ENCODE measurements at regions not wholly inside any gene's neighbourhood (a gene's known extent, or its start where the extent isn't known, plus 50 kb on each side); places are given as distances from the start of the nearest gene placed in this dataset.

GRCh38 chr18:39994498-39994897 lies 1960.5 kb upstream of the PIK3C3 start:
- DNase-seq: no peak

DNA sequence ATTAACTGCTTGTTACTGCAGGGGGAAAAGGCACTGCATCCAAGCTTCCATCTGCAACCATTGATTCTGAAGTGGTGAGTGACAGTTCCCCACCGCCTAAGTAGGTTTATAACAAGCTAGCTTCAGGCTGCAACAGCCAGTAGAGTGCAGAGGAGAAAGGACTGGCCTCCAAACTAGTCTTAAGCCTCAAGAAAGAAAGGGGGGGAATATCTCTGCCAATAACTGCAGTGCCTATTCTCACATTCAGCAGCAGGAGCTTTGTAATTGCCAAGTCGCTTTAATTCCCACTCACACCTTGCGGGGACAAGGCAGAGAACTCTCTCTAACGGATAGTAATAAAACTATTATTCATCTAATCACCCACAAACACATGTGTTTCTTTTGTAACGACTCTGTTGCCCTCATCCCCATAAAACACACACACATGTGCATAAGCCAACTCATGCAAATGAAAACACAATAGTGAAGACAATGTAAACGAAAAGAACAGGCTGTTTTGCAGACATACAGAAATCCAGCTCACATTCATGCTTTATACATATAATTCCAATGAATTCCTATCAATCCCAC lies 1963.3 kb upstream of the PIK3C3 start:
- DNase-seq: no peak

DNA sequence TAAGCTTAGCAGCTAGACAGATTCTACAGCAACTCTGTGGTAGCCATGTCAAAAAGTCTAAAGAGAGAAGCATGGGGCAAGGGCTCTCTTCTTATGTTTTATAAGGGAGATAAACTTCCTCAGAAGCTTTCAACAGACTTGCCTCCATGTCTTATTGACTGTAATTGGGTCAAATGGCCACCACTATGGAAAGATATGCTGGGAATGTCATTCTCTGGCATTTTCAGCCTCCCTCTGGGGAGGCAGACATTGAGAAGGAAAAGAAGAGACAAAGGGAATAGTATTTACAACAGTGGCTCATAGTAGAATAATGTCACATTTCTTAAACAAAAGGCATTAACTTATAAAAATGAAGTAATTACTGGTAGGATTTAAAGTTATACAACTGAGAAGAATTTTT lies 1964.5 kb upstream of the PIK3C3 start:
- DNase-seq: no peak

GRCh38 chr18:39976771-39977170 lies 1978.3 kb upstream of the PIK3C3 start:
- DNase-seq: no peak

DNA sequence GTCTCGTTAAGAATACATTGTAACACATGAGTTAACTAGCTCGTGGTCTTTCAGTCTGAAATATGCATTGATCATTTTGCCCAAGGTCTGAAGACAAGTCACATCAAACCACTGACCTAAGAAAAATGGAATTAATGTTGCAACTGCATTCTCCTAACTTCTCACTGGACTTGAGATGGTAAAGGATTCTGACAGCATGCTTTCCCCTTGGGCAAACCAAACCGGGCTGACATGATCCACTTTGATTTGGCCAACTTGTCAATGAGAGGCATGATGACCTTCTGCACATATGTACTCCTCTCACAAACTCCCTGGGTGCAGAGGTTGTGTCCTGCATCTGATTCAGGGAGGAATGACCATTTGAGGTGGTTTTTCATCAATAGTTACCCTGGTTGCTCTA lies 1982.5 kb upstream of the PIK3C3 start:
- no peak for DNase-seq

DNA sequence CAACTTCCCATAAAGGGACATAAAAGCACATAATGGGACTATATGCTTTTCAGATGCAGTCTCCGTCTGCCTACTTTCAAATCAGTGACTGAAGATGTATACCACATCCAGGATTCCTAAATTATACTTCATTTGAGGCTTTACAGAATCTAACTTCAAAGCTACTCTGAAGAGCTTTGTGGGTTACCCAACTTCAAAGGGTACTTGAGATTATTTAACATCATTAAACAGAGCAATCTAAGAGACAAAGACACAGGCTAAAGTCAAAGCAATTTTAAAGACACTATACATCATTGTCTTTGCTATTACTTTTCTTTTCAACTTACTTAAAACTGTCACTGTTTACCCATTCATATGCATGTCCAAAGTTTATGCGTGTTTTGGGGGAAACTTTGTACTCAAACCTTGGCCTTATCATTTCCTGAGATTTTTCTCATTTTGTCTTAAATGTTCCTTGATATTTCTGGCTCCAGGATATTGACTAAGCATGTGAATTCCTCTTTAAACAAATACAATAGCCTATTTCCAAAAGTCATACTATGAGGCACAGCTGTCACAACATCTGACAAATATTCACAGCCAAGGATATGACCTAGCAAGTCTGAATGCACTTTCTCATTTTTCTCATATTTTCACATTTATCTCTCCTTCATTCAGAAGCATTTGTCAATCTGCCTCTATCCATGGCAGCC lies 1985.1 kb upstream of the PIK3C3 start:
- DNase-seq: no peak

- DNase-seq: no peak
These were observed 1988.8 kb upstream of the PIK3C3 start for GRCh38 chr18:39966275-39966674.

- DNase-seq: no peak
These were observed 1992.5 kb upstream of the PIK3C3 start for GRCh38 chr18:39962546-39962945.

DNA sequence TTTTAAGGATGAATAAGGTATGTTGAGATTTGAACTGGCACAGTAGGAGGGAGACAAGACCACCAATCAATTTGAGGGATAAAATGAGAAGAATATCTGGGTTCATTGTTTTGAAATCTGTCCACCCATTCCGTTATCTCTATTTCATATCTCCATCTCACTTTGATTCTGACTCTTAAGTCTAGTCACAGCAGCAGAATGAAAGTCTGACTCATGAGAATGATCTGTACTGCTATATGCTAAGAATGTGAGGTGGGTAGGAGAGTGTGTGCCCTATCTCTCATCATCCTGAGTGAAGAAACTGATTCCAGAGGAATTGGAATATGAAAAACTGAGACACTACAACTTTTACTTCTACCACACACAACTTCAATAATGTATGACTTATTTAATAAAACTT lies 1994.5 kb upstream of the PIK3C3 start:
- DNase-seq: no peak

DNA sequence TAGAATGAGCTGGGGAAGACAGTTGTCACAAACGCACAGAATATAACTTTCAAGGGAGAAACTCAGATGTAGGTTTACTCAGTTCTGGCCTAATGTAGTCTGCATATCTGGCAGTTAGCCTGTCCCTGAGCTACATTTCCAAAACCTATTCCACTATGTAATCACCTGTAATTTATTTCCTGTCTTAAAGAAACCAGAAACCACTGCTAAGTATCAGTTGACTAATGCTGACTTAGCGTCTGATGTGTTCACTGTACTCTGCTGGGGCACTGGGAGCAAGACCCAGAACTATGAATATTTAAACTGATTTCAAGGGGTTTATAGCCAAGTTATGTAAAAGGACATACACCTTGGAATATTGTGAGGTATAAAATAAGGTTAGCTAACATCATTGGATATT lies 1995.2 kb upstream of the PIK3C3 start:
- DNase-seq: no peak

- no peak for DNase-seq
These were observed 1996.2 kb upstream of the PIK3C3 start for GRCh38 chr18:39958876-39959275.

GRCh38 chr18:39952816-39953215 lies 2002.2 kb upstream of the PIK3C3 start:
- DNase-seq: no peak

DNA sequence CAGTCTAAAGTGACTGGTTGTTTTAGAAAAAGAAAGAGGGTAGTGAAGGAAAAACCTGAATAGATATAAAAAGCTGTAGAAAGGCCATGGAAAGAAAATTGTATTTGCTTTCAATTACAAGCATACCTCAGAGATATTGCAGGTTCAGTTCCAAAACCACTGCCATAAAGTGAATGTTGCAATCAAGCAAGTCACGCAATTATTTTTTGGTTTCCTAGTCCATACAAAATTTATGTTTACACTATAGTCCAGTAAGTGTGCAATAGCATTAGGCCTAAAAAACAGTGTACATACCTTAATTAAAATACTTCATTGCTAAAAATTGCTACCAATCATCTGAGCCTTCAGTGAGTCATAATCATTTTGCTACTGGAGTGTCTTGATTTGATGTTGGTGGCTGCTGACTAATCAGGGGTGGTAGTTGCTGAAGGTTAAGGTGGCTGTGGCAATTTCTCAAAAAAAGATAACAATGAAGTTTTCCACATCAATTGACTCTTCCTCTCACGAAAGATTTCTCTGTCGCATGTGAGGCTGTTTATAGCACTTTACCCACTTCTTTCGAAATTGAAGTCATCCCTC lies 2003.8 kb upstream of the PIK3C3 start:
- DNase-seq: no peak

- DNase-seq: peak; percentile 24
These were observed 2008.4 kb upstream of the PIK3C3 start for GRCh38 chr18:39946623-39947061.

- DNase-seq: no peak
These were observed 2010.0 kb upstream of the PIK3C3 start for GRCh38 chr18:39945076-39945475.

DNA sequence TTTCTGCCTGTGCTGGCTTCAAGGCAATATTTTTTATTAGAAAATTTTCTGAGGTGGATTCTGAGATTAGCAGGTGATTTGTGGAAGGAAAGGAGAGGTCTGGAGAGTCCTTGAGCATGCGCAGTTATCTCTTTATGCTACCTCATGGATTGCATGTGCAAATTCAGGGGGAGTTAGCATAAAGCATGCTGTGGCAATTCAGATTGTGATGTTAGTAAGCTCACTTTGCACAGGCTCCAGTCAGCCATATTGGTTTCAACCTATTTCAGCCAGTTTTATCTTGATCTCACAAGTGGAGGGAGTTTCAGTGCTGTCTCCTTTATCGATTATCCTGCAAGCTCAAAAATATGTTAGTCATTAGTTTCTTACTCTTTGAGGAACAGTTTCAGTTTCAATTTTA lies 2012.3 kb upstream of the PIK3C3 start:
- no peak for DNase-seq

DNA sequence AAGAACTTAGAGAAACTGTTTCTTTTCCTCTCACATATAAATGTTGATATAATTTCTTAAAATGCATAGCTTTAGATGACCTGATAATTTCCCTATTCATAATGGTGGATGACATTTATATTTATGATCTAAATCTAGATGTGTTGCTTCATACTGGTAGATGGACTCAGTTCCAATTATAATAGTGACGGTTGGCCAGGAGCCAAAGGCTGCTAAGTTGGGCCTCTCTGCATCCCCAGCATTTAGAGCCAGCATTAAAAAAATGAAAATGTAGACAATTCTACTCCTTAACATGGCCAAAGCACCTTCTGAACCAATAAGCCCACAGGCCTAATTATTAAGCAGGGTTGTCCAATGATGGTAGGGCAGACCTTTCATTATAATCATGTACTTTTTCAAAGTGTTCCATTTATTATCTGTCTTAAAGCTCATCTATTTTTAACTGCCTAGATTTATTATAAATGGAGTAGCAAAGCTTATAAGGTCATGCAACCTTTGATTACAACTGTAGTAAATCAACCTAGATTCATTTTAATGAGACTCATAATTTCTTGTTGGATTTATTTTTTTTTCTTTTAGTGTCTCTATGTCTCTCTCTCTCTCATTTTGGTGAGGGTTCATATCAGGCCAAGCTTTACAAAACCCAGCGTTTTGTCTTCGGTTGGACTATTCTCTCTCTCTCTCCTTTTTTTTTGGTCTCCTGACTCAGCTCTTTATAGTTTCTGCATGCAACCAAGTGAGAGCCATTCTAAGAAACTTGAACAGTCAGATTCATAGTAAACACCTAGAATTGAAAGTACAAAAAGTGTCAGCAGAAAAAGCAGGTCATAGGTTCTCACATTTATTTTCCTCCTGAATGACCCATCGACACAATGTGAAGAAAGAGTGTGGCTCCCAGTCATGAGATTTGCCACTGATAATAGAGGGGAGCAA lies 2016.1 kb upstream of the PIK3C3 start:
- no peak for DNase-seq

GRCh38 chr18:39935598-39935997 lies 2019.4 kb upstream of the PIK3C3 start:
- no peak for DNase-seq

GRCh38 chr18:39918847-39919246 lies 2036.2 kb upstream of the PIK3C3 start:
- DNase-seq: no peak

DNA sequence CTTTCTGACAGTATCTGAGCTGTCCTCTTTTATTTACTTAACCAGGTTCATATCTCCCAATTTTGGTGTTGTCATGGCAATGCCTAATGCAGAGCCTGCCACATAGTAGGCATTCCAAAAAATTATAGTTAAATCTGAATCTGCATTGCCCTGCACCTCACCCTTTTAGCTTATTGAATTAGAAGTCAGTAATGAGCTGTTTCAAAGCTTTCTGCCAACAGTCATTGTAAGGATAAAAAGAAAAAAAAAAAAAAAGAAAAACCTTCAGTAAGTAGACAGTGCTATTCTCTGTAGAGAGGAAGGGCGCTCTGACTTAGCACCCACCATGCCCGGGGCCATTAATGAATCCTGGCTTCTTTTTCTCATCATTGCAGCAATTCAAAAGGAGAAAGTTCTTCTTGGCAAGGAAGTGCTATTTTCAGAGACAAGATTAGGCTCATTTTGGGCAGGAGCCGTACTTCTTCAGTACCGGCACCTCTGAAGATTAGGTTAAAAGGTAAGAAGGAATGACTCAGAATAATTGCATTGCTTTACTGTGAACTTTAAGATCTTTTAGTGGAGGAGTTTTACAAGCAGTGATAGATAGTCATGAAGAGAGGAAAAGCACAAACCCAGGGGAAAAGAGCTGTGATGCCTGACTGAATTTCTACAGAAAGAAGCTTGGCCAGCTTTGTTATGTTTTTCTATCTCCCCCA lies 2041.2 kb upstream of the PIK3C3 start:
- no peak for DNase-seq

DNA sequence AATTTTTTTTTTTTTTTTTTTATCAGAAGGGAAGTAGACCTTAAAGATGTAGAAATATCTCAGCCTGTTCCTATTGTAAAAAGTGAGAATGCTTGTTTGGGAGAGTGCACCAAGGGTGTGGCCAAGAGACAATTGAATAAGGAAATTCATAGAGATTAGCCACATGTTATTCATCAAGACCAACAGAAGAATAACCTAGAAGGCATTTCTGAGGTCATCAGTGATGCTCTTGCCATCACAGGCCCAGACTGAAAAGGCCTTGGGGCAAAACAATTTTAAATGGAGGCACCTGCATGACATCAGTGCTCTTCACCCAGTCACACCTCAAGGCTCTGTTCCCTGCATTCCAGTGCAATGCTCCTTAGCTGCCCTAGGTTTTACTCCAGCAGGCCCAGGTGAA lies 2043.3 kb upstream of the PIK3C3 start:
- no peak for DNase-seq

DNA sequence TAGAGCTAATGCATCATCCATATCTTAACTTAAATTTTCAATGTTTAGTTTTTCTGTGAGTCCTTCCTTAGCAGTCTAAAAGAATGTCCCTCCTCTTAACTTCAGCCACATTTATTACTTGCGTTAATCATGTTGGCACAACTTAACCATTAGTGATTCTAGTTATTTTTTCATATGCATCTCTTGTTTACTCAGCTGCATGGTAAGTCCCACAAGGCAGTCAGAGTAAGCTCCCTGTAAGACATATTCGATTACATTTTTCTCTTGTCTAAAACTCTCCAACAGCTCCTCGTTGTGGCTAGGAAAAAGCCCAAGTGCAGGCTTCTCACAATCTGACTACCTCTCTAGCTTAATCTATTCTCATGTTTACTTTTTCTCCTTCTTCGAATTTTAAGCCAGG lies 2045.3 kb upstream of the PIK3C3 start:
- peak; percentile 4 for DNase-seq
